BJ (cell line): ENCODE measurements at regions not wholly inside any gene's neighbourhood (a gene's known extent, or its start where the extent isn't known, plus 50 kb on each side); places are given as distances from the start of the nearest gene placed in this dataset.

Experiments
- CTCF ChIA-PET: fragments of 350-600 bp; formaldehyde crosslinking; extraction: SDS; loops from one replicate; lab custom pipeline; 2021; ENCODE audit warnings: antibody characterized with exemption, inconsistent platforms; lab: Yijun Ruan, JAX
- POLR2A ChIA-PET: fragments of 300-600 bp; sonication (Branson Sonifier 250); formaldehyde crosslinking; extraction: SDS; loops from one replicate; lab custom pipeline; 2021; ENCODE audit warnings: antibody characterized with exemption; lab: Charles Lee
- DNase-seq: peaks from one replicate; pipeline ENCODE4 v3.0.0-alpha.2; 2011; ENCODE audit warnings: low read depth
- H3K27me3 ChIP-seq: 2 replicates; pipeline ENCODE4 v1.6.0; 2011; ENCODE audit warnings: low read length; ENCODE audit not compliant: control insufficient read depth, insufficient read depth
- H3K36me3 ChIP-seq: 2 replicates; pipeline ENCODE4 v1.5.1; 2011; ENCODE audit warnings: low read length; ENCODE audit not compliant: control insufficient read depth, insufficient read depth
- H3K4me3 ChIP-seq: 2 replicates; pipeline ENCODE4 v1.5.1; 2011; ENCODE audit warnings: low read depth, mild to moderate bottlenecking, control low read depth, low read length
- TF ChIP-seq, protein P1 (sequence below): IDR thresholded peaks from 2 replicates; pipeline ENCODE4 v1.5.1; 2011; ENCODE audit warnings: low read depth, mild to moderate bottlenecking, control low read depth, inconsistent platforms, low read length, moderate library complexity; ENCODE audit not compliant: insufficient read depth

- ChIA-PET POLR2A (no interaction called here), CTCF (no interaction called here)
- no peak for DNase-seq
- no peaks in the 10 kb centered on the region for H3K36me3 ChIP-seq
- TF ChIP-seq, protein P1, sequence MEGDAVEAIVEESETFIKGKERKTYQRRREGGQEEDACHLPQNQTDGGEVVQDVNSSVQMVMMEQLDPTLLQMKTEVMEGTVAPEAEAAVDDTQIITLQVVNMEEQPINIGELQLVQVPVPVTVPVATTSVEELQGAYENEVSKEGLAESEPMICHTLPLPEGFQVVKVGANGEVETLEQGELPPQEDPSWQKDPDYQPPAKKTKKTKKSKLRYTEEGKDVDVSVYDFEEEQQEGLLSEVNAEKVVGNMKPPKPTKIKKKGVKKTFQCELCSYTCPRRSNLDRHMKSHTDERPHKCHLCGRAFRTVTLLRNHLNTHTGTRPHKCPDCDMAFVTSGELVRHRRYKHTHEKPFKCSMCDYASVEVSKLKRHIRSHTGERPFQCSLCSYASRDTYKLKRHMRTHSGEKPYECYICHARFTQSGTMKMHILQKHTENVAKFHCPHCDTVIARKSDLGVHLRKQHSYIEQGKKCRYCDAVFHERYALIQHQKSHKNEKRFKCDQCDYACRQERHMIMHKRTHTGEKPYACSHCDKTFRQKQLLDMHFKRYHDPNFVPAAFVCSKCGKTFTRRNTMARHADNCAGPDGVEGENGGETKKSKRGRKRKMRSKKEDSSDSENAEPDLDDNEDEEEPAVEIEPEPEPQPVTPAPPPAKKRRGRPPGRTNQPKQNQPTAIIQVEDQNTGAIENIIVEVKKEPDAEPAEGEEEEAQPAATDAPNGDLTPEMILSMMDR: no peak
- no peak overlapping the region for H3K4me3 ChIP-seq
- H3K27me3 ChIP-seq: no peaks in the 10 kb centered on the region
Observed at GRCh38 chr4:13944095-13944511, 316.6 kb upstream of the BOD1L1 start.

- Histone ChIP-seq H3K27me3 (no peaks in the 10 kb centered on the region), H3K4me3 (no peak overlapping the region), H3K36me3 (no peaks in the 10 kb centered on the region)
- TF ChIP-seq, protein P1: no peak
- ChIA-PET POLR2A (no interaction called here), CTCF (interaction anchor here (0.7 kb wide), 1 partner anchor 439 kb away, joined by 3 read pairs; no protein-coding TSS in a partner anchor)
- no peak for DNase-seq
Observed at GRCh38 chr4:13947921-13948320, 320.4 kb upstream of the BOD1L1 start.

- ChIA-PET POLR2A (no interaction called here), CTCF (no interaction called here)
Observed at GRCh38 chr4:13950491-13950890, 323.0 kb upstream of the BOD1L1 start.

GRCh38 chr4:13953083-13953482 lies 325.6 kb upstream of the BOD1L1 start:
- ChIA-PET CTCF (interaction anchor here (1.2 to 1.5 kb wide), 3 partner anchors 9 to 22 kb away, joined by 3 to 5 read pairs (median 5); no protein-coding TSS in a partner anchor), POLR2A (no interaction called here)
- no peak overlapping the region for H3K4me3 ChIP-seq
- H3K27me3 ChIP-seq: no peaks in the 10 kb centered on the region
- TF ChIP-seq, protein P1: no peak
- no peak for DNase-seq
- no peaks in the 10 kb centered on the region for H3K36me3 ChIP-seq

More at GRCh38 chr4:13950491-13950890, 323.0 kb upstream of the BOD1L1 start:
- no peaks in the 10 kb centered on the region for H3K36me3 ChIP-seq
- DNase-seq: no peak
- H3K27me3 ChIP-seq: no peaks in the 10 kb centered on the region
- TF ChIP-seq, protein P1: no peak
- no peak overlapping the region for H3K4me3 ChIP-seq

GRCh38 chr4:13955551-13955950 lies 328.0 kb upstream of the BOD1L1 start:
- ChIA-PET POLR2A (no interaction called here), CTCF (interaction anchor here (0.8 kb wide), 1 partner anchor 155 kb away, joined by 3 read pairs; no protein-coding TSS in a partner anchor)
- H3K27me3 ChIP-seq: no peaks in the 10 kb centered on the region
- TF ChIP-seq, protein P1: no peak
- no peak for DNase-seq
- H3K36me3 ChIP-seq: no peaks in the 10 kb centered on the region
- H3K4me3 ChIP-seq: no peak overlapping the region
